B cell (primary cell): ENCODE measurements at regions not wholly inside any gene's neighbourhood (a gene's known extent, or its start where the extent isn't known, plus 50 kb on each side); places are given as distances from the start of the nearest gene placed in this dataset.

ENCODE experiments used
- ATAC-seq: fragments of 200-7000 bp; cut with Tn5 transposase; one replicate; pipeline ENCODE4 v1.10.0; 2021; ENCODE audit warnings: low read depth, mild to moderate bottlenecking, moderate number of reproducible peaks, moderate library complexity
- CTCF ChIA-PET: fragments of 350-600 bp; sonication (Branson Sonifier 250); formaldehyde crosslinking; loops from one replicate; lab custom pipeline; 2021; ENCODE audit warnings: antibody characterized with exemption, inconsistent platforms; lab: Charles Lee
- POLR2A ChIA-PET: fragments of 350-600 bp; sonication (Branson Sonifier 250); formaldehyde crosslinking; loops from one replicate; lab custom pipeline; 2021; ENCODE audit warnings: antibody characterized with exemption; lab: Charles Lee
- DNase-seq: peaks from one replicate; pipeline ENCODE4 v3.0.0; 2013
- H2AFZ ChIP-seq: 2 replicates; pipeline ENCODE4 v1.6.1; 2012; ENCODE audit warnings: mild to moderate bottlenecking, low read depth, low read length; ENCODE audit not compliant: insufficient read depth, poor library complexity, severe bottlenecking
- H3K27ac ChIP-seq, 2 donors: 1 replicate in 1 of 2; 2 replicates in 1 of 2; pipeline ENCODE4 v1.5.1; 2012 to 2013; ENCODE audit warnings: low read length in 2 of 2, mild to moderate bottlenecking in 2 of 2, moderate library complexity in 1 of 2
- H3K27me3 ChIP-seq, 4 experiments: fragments of 200-600 bp in 1 of 4; sonication (generic) in 1 of 4; replicated peaks in 1 of 4; 1 replicate in 2 of 4; 2 replicates in 2 of 4; pipeline versions ENCODE4 v1.6.1 to v1.7.0; 2013 to 2016; ENCODE audit warnings: low read length in 3 of 4, mild to moderate bottlenecking in 2 of 4, mixed read lengths in 1 of 4, moderate library complexity in 1 of 4; ENCODE audit not compliant: insufficient read depth in 4 of 4, control insufficient read depth in 3 of 4; ENCODE audit errors: control extremely low read depth in 1 of 4
- H3K36me3 ChIP-seq, 2 experiments: replicated peaks in 1 of 2; 1 replicate in 1 of 2; 2 replicates in 1 of 2; pipeline versions ENCODE4 v1.6.1 to v1.7.1; 2013; ENCODE audit warnings: low read length in 1 of 2; ENCODE audit not compliant: insufficient read depth in 2 of 2, control insufficient read depth in 1 of 2; ENCODE audit errors: control extremely low read depth in 1 of 2, extremely low read depth in 1 of 2
- H3K4me1 ChIP-seq, 2 donors: fragments of 200-600 bp in 1 of 2; sonication (generic) in 1 of 2; 1 replicate in 1 of 2; 2 replicates in 1 of 2; pipeline versions ENCODE4 v1.5.1 to v1.6.1; 2013 to 2017; ENCODE audit warnings: low read length in 2 of 2; ENCODE audit not compliant: control insufficient read depth in 2 of 2, insufficient read depth in 2 of 2
- H3K4me2 ChIP-seq: replicated peaks from 2 replicates; pipeline ENCODE3; 2012; ENCODE audit warnings: mild to moderate bottlenecking, low read depth, low read length; ENCODE audit not compliant: poor library complexity, severe bottlenecking
- H3K4me3 ChIP-seq, 5 experiments: fragments of 200-600 bp in 1 of 5; sonication (generic) in 1 of 5; 1 replicate in 3 of 5; 2 replicates in 2 of 5; pipeline versions ENCODE4 v1.5.1 to v1.7.0; 2011 to 2016; ENCODE audit warnings: low read length in 4 of 5, mild to moderate bottlenecking in 4 of 5, low read depth in 2 of 5, control low read depth in 1 of 5, moderate library complexity in 1 of 5; ENCODE audit not compliant: insufficient read depth in 1 of 5; ENCODE audit errors: control extremely low read depth in 1 of 5, extremely low read depth in 1 of 5
- H3K79me2 ChIP-seq: fragments of 200-600 bp; sonication (generic); one replicate; pipeline ENCODE4 v1.6.0; 2016; ENCODE audit warnings: low read length; ENCODE audit not compliant: control insufficient read depth, insufficient read depth
- H3K9ac ChIP-seq: fragments of 200-600 bp; sonication (generic); 2 replicates; pipeline ENCODE4 v1.6.1; 2017; ENCODE audit warnings: mild to moderate bottlenecking, low read length, moderate library complexity
- H3K9me3 ChIP-seq, 3 donors: one replicate each; pipeline versions ENCODE4 v1.6.1 to v1.7.1; 2013; ENCODE audit warnings: low read length in 2 of 3; ENCODE audit not compliant: control insufficient read depth in 2 of 3, insufficient read depth in 1 of 3; ENCODE audit errors: control extremely low read depth in 1 of 3
- H4K20me1 ChIP-seq: 2 replicates; pipeline ENCODE4 v1.6.0; 2012; ENCODE audit warnings: mild to moderate bottlenecking, low read length; ENCODE audit not compliant: insufficient read depth, control insufficient read depth, poor library complexity, severe bottlenecking
- H3K27ac Mint-ChIP-seq: one replicate; pipeline ENCODE4 v1.8.0; 2021; ENCODE audit warnings: mixed read lengths
- H3K27me3 Mint-ChIP-seq: one replicate; pipeline ENCODE4 v1.8.0; 2021; ENCODE audit warnings: mixed read lengths
- H3K4me1 Mint-ChIP-seq: one replicate; pipeline ENCODE4 v1.8.0; 2021; ENCODE audit warnings: mixed read lengths
- H3K4me3 Mint-ChIP-seq: one replicate; pipeline ENCODE4 v1.8.0; 2021; ENCODE audit warnings: mixed read lengths
- H3K9me3 Mint-ChIP-seq: one replicate; pipeline ENCODE4 v1.8.0; 2022; ENCODE audit warnings: mixed read lengths; ENCODE audit not compliant: insufficient read depth
- CTCF ChIP-seq: fragments of 200-600 bp; IDR thresholded peaks from one replicate; pipeline ENCODE4 v1.8.0; 2022; ENCODE audit warnings: antibody characterized with exemption, mild to moderate bottlenecking
- EZH2 ChIP-seq: IDR thresholded peaks from 2 replicates; pipeline ENCODE4 v1.6.1; 2012; ENCODE audit warnings: borderline replicate concordance, low read depth, mild to moderate bottlenecking, moderate library complexity, low read length; ENCODE audit not compliant: insufficient read depth, poor library complexity, severe bottlenecking
- WGBS: methylation state at CpG from one replicate; pipeline ENCODE4 v1.1.5; 2013; ENCODE audit warnings: missing lambda C conversion rate; ENCODE audit not compliant: insufficient coverage; 5-methylcytosine and 5-hydroxymethylcytosine counted together
- intact Hi-C: fragments of 100-400 bp; cut with micrococcal nuclease; formaldehyde crosslinking; loops from one replicate; pipeline ENCODE4 v1.10.0; 2022

- Histone ChIP-seq H3K36me3 (no peaks in the 10 kb centered on the region), H3K79me2 (no peaks in the 10 kb centered on the region), H2AFZ (no peak overlapping the region), H3K9ac (no peak overlapping the region), H3K4me3 (no peak overlapping the region), H3K9me3 (peaks cover 0 to 4% (median 0%) of the 10 kb centered on the region in 3 donors), H3K4me1 (no peaks in the 10 kb centered on the region), H3K27me3 (no peaks in the 10 kb centered on the region), H4K20me1 (no peaks in the 10 kb centered on the region), H3K4me2 (no peak overlapping the region), H3K27ac (no peak overlapping the region)
- CTCF ChIA-PET, result no interaction called here
- POLR2A ChIA-PET, result no interaction called here
- H3K27ac Mint-ChIP-seq, result no peak overlapping the region
- TF ChIP-seq CTCF (no peak), EZH2 (no peak)
- DNase-seq, result no peak
- H3K4me1 Mint-ChIP-seq, result no peaks in the 10 kb centered on the region
- intact Hi-C loops, result no loop called here
- ATAC-seq, result no peak
- H3K4me3 Mint-ChIP-seq, result no peak overlapping the region
- no peaks in the 10 kb centered on the region for H3K27me3 Mint-ChIP-seq
- no CpG with 5 or more reads among the region's 2 CpGs for WGBS
- H3K9me3 Mint-ChIP-seq, result peaks cover 9% of the 10 kb centered on the region
These were observed 1151.9 kb upstream of the GOT2 start for GRCh38 chr16:59886021-59886420.

GRCh38 chr16:59881376-59881775 is 1147.3 kb upstream of the GOT2 start:
- TF ChIP-seq EZH2, result no peak
- no peak for TF ChIP-seq CTCF
- Histone ChIP-seq H2AFZ (no peak overlapping the region), H3K9me3 (no peaks in the 10 kb centered on the region), H4K20me1 (no peaks in the 10 kb centered on the region), H3K9ac (no peak overlapping the region), H3K27ac (no peak overlapping the region), H3K4me2 (no peak overlapping the region), H3K27me3 (no peaks in the 10 kb centered on the region), H3K4me3 (no peak overlapping the region), H3K79me2 (no peaks in the 10 kb centered on the region), H3K36me3 (no peaks in the 10 kb centered on the region), H3K4me1 (no peaks in the 10 kb centered on the region)
- no peaks in the 10 kb centered on the region for H3K4me1 Mint-ChIP-seq
- WGBS, result 79% methylated on average over 3 of the region's 3 CpGs
- H3K27ac Mint-ChIP-seq, result no peak overlapping the region
- intact Hi-C loops, result no loop called here
- ChIA-PET CTCF (no interaction called here), POLR2A (no interaction called here)
- no peak overlapping the region for H3K4me3 Mint-ChIP-seq
- H3K9me3 Mint-ChIP-seq, result peaks cover 2% of the 10 kb centered on the region
- ATAC-seq (no peak), DNase-seq (no peak)
- H3K27me3 Mint-ChIP-seq, result no peaks in the 10 kb centered on the region
